Chondrocyte (in vitro differentiated cells): ENCODE measurements at regions not wholly inside any gene's neighbourhood (a gene's known extent, or its start where the extent isn't known, plus 50 kb on each side); places are given as distances from the start of the nearest gene placed in this dataset.

Experiments
- DNase-seq: peaks from one replicate; pipeline ENCODE4 v3.0.0; 2021; ENCODE audit warnings: mixed read lengths, low spot score
- H3K27ac Mint-ChIP-seq: one replicate; pipeline ENCODE4 v1.8.0; 2021; ENCODE audit warnings: mild to moderate bottlenecking, moderate library complexity, mixed read lengths; ENCODE audit not compliant: unreplicated experiment
- H3K27me3 Mint-ChIP-seq: 2 replicates; pipeline ENCODE4 v1.8.0; 2021; ENCODE audit warnings: low read depth, mixed read lengths
- H3K36me3 Mint-ChIP-seq: 2 replicates; pipeline ENCODE4 v1.8.0; 2021; ENCODE audit warnings: low read depth, mixed read lengths
- H3K4me1 Mint-ChIP-seq: 2 replicates; pipeline ENCODE4 v1.8.0; 2021; ENCODE audit warnings: low read depth, mild to moderate bottlenecking, mixed read lengths
- H3K4me3 Mint-ChIP-seq: one replicate; pipeline ENCODE4 v1.8.0; 2021; ENCODE audit warnings: mild to moderate bottlenecking, moderate library complexity, mixed read lengths; ENCODE audit not compliant: unreplicated experiment
- H3K9me3 Mint-ChIP-seq: 2 replicates; pipeline ENCODE4 v1.8.0; 2021; ENCODE audit warnings: low read depth, mixed read lengths
- TF ChIP-seq, protein P1 (sequence below): fragments of 200-600 bp; sonication (generic); IDR thresholded peaks from 2 replicates; pipeline ENCODE4 v1.5.0; 2021; ENCODE audit warnings: antibody characterized with exemption, mild to moderate bottlenecking, moderate library complexity

DNA sequence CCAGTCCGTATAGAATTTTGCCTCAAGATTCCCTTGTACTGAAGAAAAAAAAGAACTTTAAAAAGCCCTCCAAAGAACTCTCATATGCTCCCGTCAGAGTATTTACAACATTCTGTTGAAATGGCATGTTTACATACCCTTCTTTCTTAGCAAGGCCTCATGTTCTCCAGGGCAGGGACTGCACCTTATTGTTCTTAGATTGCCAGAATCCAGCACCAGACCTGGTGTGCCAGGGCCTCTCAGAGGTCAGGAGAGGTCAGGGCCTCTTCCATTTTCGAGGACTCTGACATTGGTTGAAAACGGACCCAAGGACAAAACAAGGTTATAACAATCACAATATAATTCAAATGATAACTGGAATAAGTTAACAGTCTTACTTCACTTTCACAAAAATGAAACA is 78.2 kb downstream of the TNP1 start:
- H3K4me1 Mint-ChIP-seq = peaks cover 7% of the 10 kb centered on the region
- no peak overlapping the region for H3K4me3 Mint-ChIP-seq
- TF ChIP-seq, protein P1, sequence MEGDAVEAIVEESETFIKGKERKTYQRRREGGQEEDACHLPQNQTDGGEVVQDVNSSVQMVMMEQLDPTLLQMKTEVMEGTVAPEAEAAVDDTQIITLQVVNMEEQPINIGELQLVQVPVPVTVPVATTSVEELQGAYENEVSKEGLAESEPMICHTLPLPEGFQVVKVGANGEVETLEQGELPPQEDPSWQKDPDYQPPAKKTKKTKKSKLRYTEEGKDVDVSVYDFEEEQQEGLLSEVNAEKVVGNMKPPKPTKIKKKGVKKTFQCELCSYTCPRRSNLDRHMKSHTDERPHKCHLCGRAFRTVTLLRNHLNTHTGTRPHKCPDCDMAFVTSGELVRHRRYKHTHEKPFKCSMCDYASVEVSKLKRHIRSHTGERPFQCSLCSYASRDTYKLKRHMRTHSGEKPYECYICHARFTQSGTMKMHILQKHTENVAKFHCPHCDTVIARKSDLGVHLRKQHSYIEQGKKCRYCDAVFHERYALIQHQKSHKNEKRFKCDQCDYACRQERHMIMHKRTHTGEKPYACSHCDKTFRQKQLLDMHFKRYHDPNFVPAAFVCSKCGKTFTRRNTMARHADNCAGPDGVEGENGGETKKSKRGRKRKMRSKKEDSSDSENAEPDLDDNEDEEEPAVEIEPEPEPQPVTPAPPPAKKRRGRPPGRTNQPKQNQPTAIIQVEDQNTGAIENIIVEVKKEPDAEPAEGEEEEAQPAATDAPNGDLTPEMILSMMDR = no peak
- H3K27ac Mint-ChIP-seq = no peak overlapping the region
- DNase-seq = no peak
- peaks cover 4% of the 10 kb centered on the region for H3K9me3 Mint-ChIP-seq
- no peaks in the 10 kb centered on the region for H3K27me3 Mint-ChIP-seq
- H3K36me3 Mint-ChIP-seq = no peaks in the 10 kb centered on the region

DNA sequence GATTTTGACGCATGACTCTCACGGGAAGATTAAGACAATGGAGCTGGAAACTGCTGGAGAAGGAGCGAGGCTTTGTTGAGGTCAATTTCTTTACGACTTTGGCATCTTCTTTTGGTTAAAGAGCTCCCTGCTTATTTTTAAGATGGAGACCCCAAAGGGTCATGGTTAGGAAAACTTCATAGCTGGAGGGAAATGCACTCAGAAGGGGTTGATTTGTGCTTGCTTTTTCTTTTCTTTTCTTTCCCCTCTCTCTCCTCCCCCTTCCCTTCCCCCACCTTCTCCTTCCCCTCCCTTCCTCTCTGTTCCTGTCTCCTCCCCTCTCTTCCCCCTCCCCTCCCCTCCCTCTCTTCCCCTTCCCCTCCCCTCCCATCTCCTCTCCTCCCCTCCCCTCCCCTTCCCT is 79.0 kb downstream of the TNP1 start:
- Mint-ChIP-seq H3K27ac (no peak overlapping the region), H3K4me3 (no peak overlapping the region), H3K4me1 (peaks cover 10% of the 10 kb centered on the region), H3K36me3 (no peaks in the 10 kb centered on the region), H3K9me3 (peaks cover 4% of the 10 kb centered on the region), H3K27me3 (no peaks in the 10 kb centered on the region)
- TF ChIP-seq, protein P1 = no peak
- no peak for DNase-seq

DNA sequence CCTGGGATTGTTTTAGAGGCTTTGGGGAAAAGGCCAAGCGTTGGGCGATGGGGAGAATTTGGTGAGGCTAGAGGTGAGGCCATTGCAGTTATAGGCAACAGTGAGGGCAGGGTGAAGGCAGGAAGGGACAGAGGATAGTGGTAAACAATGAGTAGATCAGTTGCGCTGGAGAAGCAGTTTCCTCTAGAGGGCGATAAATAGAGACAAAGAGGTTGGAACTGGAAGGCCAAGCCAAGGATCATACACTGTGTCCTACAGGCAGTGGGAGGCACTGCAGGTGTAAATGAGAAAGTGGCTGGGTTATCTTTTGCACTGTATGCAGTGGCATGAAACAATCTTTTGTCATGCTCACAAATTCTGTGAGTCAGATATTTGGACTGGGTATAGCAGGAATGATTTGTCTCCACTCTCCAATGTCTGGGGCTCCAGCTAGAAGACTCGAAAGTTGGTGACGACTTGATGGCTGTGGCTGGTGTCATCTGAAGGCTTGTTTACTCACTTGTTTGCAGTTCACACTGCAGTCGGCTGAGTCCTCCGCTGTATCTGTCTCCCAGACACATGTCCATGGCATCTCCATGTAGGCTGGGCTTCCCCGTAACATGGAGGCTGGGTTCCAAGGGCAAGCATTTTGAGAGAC is 82.1 kb downstream of the TNP1 start:
- peaks cover 4% of the 10 kb centered on the region for H3K9me3 Mint-ChIP-seq
- H3K36me3 Mint-ChIP-seq = no peaks in the 10 kb centered on the region
- H3K4me3 Mint-ChIP-seq = no peak overlapping the region
- TF ChIP-seq, protein P1 = peak; percentile 73
- H3K27ac Mint-ChIP-seq = no peak overlapping the region
- DNase-seq = no peak
- no peaks in the 10 kb centered on the region for H3K27me3 Mint-ChIP-seq
- peaks cover 27% of the 10 kb centered on the region for H3K4me1 Mint-ChIP-seq

DNA sequence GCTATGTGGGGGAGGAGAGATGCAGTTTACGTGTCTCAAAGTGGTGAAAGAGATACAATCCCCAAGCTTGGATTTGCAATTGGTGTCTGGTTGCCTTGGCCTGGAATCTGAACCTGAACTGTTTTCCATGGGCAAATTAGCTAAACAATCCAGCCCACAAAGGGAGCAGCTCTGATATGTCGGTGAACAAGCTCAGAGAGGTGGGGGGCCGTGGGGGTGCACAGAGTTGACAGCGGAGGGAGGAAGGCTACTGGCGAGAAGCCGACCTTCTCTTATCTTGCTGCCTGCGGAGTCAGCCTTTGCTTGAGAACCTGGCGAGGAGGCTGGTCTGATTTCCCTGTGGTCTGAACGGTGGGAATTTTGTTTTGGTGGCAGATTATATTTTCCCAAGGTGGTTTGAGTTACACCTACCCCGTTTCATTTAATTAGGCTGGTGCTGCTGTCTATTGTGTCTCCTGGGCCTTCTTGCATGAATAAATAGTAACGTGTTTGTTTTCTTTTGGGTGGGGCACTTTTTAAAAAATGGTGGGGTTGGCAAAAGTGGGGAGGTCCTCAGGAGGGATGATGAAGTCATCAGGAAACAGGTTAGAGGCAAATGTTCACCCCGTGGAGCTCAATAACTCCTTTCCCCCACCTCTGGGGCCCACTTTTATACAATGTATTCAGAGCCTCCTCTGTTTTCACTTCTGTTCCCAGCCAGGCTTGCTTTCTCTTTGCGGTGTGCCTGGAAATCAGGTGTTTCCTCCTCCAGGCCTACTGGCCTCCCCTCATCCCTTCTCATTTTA is 80.9 kb upstream of the IGFBP5 start:
- Mint-ChIP-seq H3K9me3 (peaks cover 10% of the 10 kb centered on the region), H3K36me3 (peaks cover 2% of the 10 kb centered on the region), H3K27me3 (no peaks in the 10 kb centered on the region), H3K27ac (no peak overlapping the region), H3K4me3 (no peak overlapping the region), H3K4me1 (peaks cover 27% of the 10 kb centered on the region)
- TF ChIP-seq, protein P1 = no peak
- DNase-seq = no peak

DNA sequence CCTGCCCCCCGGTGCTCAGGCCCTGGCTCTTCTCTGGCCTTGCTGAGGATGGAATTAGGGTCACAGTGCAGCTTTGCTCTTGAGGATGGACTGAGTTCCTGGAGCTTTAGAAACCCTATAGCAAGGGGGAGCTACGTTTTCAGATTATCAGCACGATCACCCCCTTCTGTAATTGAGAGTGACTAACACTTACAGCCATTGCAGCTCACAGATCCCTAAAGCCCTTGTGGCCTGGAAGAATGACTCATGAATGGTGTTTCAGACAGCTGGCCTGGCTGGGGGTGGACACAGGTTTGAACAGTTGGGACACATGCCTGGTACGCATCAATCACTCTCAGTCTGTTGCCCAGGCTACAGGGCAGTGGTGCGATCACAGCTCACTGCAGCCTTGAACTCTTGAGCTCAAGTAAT is 79.7 kb upstream of the IGFBP5 start:
- Mint-ChIP-seq H3K4me3 (no peak overlapping the region), H3K27me3 (no peaks in the 10 kb centered on the region), H3K27ac (peak overlapping the region; percentile 97), H3K9me3 (peaks cover 10% of the 10 kb centered on the region), H3K36me3 (peaks cover 3% of the 10 kb centered on the region), H3K4me1 (peaks cover 27% of the 10 kb centered on the region)
- TF ChIP-seq, protein P1 = peak; percentile 43
- DNase-seq = no peak
